ENCODE measurements at regions not wholly inside any gene's neighbourhood (a gene's known extent, or its start where the extent isn't known, plus 50 kb on each side); places are given as distances from the start of the nearest gene placed in this dataset.
A peak's percentile ranks its signal among the peaks of the same experiment; 100 is the strongest.

DNA sequence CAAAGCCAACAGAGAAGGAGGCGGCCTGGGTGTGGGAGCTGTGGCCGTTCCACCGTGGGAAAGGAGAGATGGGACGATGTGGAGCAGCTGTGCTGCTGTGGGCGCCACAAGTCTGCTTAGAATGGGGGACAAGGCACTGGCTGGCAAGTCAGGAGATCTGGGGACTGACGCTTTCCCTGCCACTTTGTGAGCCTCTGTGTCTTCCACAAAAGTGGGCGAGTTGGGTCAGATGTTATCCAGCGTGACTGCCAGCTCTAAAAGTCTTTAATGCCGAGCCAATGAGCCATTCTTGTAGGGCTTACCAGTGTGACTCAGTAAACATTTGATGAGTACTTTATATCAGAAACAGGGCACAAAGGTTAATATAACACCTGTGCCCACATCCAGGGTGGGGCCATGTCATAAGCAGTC, 113.6 kb upstream of the MGAT5 start:
- no peak for DNase-seq (ENCODE audit: low read depth, low spot score)

DNA sequence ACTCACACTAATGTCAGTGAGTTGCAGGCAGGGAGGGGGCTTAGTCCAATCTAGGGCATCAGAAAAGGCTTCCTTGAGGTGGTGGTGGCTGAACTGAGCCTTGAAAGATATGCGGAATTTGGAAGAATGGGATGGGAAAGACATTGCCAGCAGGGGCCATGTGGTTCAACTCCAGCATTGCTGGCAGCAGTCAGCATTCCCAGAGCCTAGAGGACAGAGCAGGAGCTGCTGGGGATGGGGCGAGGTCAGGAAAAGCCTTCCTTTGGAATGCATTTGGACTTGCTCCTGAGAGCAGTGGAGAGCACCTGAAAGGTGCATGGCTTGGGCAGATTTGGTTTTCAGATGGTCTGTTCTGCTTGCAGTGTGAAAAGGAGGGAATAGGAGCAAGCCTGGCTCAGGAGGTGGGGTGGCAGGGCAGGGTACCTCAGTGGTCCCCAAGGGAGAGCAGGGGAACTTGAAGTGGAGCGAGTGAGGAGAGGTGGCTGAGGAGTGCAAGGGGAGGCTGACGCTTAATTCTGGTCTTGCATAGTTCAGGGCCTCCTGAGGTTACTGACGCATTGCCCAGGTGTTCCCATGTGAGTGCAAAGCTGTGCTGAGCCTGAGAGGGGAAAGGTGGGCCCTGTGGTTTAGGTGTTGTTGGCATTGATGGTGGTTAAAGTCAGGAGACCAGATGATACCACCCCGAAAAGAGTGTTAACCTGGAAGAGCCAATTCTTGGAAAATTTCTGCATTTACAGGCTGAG, 112.1 kb upstream of the MGAT5 start:
- peak; percentile 58 for DNase-seq (ENCODE audit: low read depth, low spot score)

DNA sequence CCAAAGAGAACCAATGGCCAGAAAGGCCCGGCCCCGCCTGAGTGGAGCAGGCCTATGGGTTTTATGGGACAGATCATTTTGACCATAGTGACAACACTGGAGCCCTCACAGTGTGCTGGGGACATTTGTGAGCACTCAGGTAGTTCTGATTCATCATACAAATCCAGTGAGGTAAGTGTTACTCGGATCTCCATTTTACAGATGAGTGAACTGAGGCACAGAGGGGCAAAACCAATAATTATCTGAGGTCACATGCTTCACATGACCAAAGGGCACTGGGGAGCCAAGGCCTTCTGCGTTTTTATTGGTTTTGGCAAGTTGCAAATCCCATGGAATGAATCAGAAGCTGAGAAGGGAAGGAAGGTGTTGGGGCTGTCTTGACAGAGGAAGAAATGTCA, 111.5 kb upstream of the MGAT5 start:
- no peak for DNase-seq (ENCODE audit: low read depth, low spot score)

DNA sequence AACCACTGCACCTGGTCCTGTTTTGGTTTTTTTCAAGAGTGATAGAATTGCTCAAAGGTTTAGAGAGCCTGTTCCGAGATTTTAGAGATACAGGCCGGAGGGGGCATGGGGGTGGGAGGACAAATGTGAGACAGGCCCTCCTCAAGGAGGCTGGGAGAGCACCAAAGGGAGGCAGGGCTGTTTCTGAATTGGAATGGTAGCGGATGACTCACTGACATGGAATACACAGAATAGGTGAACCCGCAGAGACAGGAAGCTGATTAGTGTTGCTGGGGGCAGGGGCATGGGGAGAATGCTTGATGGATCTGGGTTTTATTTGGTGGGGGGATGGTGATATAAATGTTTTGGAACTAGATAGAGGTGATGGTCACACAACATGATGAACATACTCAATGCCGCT, 111.0 kb upstream of the MGAT5 start:
- no peak for DNase-seq (ENCODE audit: low read depth, low spot score)

DNA sequence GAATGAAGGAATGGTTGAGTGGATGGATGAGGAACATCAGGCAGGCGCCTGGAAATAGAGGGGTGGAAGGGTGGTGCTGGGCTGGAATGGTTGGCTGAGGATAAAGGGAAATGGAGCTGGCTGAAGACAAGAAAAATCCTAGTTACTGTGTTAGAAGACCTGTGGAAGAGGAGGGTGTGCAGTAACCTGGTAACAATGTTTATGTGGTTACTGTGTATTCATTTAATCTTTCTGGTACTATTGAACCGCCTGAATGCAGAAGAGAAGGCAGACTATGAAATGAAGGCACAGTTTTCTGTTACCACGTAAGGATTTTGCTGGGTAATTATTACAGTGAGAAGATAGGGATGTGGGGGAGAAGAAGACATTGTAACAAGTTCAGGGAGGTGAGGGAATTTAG, 110.3 kb upstream of the MGAT5 start:
- DNase-seq (ENCODE audit: low read depth, low spot score): no peak

DNA sequence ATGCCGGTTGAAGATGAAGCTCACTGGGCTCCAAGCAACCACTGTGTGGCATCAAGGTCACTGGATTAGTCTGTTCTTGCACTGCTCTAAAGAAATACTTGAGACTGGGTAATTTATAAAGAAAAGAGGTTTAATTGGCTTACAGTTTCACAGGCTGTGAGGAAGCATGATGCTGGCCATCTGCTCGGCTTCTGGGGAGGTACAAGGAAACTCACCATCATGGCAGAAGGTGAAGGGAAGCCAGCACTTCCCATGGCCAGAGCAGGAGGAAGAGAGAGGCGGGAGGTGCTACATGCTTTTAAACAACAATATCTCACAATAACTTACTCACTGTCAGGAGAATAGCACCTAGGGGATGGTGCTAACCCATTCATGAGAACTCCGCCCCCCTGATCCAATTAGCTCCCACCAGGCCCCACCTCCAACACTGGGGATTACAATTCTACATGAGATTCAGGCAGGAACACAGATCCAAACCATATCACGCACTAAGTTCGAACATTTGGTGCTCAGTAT, 109.7 kb upstream of the MGAT5 start:
- DNase-seq (ENCODE audit: low read depth, low spot score): no peak

DNA sequence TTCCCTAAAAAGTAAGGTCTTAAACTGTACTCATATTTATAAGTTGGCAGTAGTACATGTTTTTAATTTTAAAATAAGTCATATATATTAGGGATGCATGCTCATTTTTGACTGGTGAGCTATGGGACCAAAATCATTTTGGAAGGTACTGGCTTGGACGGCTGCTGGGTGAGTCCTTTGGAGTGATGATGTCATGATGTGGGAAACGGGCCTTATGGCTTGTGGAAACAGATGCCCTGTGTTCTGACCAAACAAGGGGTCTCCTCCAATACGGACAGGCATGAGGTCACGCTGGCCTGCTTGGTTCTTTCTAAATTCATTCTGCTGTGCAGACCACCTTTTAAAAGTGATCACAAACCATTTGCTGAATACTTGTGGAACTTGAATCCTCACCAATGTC, 109.2 kb upstream of the MGAT5 start:
- DNase-seq (ENCODE audit: low read depth, low spot score): no peak

DNA sequence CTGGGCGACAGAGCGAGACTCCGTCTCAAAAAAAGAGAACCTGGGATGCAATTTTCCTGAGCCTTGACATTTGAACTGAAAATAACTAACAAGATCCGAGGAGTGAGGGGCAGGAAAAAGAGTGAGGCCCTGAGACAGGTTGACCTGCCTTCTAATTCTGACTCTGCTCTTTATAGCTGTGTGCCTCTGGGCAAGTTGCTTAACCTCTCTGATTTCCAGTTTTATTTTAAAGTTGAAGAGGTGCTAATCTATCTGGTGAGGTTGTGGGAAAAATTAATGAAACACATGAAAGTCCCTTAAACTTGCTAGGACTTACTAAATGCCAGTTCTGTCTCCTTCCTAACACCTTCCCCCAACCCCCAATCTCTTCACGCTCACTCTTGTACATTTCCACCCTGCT, 108.4 kb upstream of the MGAT5 start:
- DNase-seq (ENCODE audit: low read depth, low spot score): no peak

DNA sequence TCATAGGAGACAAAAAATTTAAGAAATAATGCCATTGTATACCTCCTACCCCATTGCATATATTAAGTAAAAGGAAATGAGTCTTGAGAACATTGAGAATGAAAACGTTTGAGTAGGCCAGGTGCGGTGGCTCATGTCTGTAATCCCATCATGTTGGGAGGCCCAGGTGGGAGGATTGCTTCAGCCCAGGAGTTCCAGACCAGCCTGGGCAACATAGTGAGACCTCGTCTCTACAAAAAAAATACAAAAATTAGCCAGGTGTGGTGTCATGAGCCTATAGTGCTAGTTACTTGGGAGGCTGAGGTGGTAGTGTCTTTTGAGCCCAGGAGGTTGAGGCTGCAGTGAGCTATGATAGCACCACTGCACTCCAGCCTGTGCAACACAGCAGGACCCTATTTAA, 107.7 kb upstream of the MGAT5 start:
- DNase-seq (ENCODE audit: low read depth, low spot score): no peak

DNA sequence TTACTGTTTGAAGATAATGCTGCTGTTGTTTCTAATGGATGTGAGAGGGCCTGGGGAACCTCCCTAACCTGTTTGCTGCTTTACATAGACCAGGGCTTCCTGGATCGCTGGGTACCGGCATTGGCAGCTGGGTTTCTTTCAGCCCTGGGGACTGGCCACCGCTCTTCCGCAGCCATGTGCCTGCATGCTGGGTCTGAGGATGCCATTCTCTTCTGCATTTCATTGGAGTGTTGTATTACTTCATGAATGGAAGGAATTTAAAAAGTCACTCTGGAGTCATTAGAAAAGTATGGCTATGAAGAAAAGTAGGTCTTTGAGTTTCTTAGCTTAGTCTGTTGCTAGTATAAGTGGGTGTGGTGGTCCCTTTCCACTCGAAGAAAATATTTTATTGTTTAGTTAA, 107.3 kb upstream of the MGAT5 start:
- DNase-seq (ENCODE audit: low read depth, low spot score): no peak

DNA sequence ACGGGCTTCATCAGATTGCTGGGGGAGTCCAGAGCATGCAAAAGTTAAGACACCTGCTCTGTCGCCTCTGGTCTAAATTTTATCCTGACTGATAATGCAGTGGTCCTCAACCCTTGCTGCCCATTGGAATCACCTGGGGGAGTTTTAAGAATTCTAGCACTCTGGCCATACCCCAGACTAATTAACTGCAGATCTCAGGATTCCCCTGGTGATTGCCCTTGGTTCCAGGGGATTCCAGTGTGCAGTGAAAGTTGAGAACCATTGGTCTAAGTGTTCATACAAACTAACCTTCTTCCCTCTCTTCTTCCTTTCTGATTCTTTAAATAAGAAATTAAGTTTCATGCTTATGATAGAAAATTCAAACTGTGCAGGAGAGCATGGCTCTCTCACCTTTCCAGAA, 105.7 kb upstream of the MGAT5 start:
- DNase-seq (ENCODE audit: low read depth, low spot score): no peak

DNA sequence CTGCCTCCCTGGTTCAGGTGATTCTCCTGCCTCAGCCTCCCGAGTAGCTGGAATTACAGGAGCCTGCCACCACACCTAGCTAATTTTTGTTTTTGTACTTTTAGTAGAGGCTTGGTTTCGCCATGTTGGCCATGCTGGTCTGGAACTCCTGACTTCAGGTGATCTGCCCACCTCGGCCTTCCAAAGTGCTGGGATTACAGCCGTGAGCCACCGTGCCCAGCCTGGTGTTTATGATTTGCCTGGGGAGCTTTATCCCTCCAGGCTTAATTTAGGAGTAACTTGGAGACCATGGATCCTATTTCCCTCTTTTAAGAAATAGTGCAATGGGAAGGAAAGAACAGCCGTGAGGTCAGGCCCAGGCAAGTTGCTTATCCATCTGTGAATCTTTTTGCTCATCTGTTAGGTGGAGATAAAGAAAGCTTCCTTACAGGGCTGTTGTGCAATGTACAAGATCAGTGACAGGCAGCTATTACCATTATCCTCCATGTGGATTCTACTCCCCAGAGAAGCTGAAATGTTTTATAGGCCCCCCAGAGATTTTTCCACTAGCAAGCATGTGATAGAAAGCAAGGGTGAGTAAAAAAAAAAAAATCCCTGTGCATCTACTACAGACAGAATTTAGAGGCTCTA, 104.9 kb upstream of the MGAT5 start:
- no peak for DNase-seq (ENCODE audit: low read depth, low spot score)

DNA sequence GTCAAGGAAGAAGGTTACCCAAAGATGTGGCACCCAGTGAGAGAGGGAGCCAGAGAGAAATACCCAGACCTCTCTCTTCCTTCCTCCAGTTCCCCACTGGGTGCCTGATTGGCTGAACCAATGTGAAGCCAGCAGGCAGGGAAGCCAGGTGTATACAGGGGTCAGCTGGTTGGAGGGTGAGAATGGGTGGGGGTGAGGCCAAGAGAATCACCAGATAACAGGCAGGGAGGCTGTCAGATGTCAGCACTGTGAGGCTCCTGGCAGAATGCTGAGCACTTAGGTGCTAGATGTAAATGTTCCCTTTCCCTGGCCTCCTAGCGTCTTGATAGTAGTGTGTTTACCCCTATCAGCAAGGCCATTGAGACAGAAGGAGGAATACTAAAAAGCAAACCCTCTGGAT, 104.0 kb upstream of the MGAT5 start:
- DNase-seq (ENCODE audit: low read depth, low spot score): no peak

DNA sequence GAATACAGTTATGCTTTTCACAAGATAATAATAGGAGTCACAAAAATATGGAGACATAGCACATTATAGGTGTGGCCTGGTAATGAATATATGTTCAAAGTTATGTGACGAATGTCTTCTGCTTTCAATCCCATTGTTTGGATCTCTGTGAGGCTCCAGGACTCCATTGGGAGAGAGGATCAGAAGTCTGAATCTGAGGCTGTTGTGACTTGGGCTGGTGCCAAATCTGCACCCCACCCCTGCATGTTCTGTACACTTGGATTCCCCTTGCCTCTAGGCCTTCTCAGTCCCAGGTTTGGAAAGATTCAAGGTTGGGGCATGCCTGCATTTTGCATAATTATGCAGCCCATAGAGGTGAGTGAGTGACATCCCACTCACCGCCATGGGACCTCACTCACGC, 103.1 kb upstream of the MGAT5 start:
- no peak for DNase-seq (ENCODE audit: low read depth, low spot score)

DNA sequence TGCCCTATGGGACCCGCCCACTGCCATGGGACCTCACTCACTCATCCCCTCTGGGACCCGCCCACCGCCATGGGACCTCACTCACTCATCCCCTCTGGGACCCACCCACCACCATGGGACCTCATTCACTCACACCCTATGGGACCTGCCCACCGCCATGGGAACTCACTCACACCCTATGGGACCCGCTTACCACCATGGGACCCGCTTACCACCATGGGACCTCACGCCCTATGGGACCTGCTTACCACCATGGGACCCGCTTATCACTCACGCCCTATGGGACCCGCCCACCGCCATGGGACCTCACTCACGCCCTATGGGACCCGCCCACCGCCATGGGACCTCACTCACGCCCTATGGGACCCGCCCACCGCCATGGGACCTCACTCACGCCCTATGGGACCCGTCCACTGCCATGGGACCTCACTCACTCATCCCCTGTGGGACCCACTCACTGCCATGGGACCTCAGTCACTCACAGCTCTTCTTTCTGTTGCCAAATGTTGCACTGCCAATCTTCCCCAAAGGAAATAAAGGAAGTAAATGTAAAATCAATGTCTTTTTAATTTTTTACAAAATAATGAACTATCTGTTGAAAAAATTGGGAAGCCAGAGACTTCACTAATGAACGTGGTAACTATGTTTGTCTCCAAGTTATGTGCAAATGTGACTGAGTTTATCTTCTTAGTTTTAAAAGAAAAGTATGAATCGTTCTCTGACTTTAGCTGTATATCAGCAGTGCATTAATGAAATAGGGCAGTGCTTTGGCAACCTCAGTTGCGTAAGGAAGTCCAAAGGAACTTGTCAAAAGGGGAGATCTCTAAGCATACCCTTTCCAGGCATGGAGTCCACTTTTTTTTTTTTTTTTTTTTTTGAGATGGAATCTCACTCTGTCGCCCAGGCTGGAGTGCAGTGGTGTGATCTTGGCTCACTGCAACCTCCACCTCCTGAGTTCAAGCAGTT, 101.5 kb upstream of the MGAT5 start:
- no peak for DNase-seq (ENCODE audit: low read depth, low spot score)

DNA sequence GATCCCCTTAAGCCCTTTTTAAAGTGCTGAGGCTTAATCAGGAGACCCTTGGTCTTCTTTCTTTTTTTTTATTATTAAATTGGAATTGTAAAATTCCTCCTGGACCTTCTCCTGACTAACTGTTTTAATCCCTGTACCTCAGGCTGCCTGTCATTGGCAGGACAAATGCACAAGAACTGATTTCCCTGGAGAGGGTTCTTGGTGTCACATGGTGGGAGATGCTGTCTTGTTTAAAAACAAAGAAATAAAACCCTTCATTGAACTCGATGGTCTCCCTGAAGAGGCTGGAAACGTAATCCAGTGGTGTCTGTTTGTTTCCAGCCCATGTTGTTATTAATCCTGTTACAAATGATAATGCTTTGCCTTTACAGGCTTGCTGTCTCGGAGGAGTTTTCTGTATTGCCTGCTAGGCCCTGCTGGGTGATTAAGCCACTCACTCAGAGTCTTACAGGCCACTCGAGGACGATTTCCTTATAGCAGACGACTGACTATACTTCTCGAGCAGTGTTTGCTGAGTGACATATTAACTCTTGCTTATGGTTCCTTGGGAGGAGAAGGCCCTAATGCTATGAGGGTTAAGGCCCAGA, 100.5 kb upstream of the MGAT5 start:
- DNase-seq (ENCODE audit: low read depth, low spot score): no peak

DNA sequence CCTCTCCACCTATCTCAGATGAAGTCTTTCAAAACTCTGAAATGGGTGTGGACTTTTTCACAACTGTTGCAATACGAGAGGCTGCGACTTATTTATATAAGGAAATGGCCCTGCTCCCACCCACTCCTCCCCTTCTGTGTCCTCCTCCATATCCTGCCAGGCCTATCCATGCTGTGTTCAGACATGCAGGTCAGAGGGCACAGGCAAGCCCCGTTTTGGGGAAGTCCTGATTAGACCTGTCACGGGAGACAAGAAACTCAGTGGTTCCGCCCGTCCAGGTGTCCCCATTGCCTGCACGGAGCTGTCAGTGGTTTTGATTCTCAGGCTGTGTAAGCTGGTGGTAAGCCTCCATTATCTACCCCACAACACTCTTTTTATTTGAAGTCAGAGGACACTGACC, 99.6 kb upstream of the MGAT5 start:
- no peak for DNase-seq (ENCODE audit: low read depth, low spot score)

DNA sequence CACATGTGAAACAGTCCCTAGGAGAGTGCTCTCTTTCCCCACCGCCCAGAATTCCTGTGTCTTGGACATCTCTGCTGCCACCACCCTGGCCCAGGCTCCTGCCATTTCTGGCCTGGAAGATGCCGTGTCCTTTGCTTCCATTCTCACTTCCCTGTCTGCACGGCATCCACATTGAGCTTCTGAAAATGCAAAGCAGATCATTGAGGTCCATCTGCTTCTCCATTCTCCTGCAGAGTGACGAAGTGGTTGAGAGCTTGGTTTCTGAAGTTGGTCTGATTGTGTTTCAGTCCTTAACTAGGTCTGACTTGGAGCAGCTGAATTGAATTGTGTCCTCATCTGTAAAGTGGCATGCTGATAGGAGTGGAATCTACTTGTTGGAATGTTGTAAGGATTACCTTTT, 98.7 kb upstream of the MGAT5 start:
- no peak for DNase-seq (ENCODE audit: low read depth, low spot score)

DNA sequence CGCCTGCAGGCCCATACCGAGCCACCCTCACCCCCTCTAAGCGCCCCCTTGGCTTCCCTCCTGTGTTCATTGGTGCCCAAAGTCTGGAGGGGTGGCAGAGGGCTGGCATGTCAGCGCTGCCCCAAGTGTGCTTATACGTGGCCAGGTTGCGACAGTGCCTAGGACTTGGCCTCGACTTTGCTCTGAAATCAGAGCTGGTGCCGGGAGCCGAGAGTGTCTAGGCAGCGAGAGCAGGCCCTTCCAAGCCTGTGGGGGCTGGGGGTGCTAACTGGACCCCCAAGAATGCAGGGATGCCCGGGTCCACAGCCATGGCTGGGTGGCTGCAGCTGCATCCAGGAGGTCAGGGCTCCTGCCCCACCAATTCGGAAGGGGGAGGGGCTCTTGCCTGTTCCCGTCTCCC, 95.6 kb upstream of the MGAT5 start:
- no peak for DNase-seq (ENCODE audit: low read depth, low spot score)

DNA sequence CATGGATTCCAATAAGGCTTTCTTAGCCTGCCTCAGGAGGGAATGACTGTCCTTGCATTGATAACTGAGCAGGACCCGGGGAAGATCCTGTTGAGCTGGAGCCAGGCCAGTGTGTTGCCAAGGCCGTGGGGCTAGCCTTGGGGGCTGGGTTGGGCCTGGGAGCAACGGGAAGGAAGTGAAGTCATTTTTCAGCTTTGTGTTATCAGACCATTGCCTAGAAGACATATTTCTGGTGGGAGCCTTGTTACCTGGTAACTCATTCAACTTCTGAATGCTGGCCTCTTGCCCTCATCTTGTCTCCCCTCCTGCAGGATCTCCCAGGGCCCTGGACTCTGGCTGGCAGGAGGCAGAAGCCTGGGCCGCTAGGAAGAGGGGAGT, 92.7 kb upstream of the MGAT5 start:
- peak; percentile 34 for DNase-seq (ENCODE audit: low read depth, low spot score)

DNA sequence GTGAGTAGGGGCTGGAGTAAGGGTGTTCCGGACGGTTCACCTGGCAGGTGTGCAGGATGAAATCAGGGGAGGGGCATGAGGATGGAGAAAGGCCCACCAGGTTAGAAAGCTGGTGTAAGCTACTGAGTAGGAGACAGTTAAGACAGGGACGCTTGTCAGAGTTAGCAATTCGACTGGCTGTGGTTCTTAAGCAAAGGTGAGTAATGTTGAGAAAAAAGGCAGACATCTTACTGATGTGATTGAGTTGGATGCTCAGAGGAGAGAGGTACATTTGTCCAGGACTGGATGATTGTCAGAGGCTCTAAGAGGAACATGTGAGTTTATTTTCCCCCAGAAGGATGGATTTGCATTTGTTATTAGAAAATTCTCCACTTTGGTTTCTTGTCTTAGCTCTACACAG, 90.5 kb upstream of the MGAT5 start:
- DNase-seq (ENCODE audit: low read depth, low spot score): no peak

DNA sequence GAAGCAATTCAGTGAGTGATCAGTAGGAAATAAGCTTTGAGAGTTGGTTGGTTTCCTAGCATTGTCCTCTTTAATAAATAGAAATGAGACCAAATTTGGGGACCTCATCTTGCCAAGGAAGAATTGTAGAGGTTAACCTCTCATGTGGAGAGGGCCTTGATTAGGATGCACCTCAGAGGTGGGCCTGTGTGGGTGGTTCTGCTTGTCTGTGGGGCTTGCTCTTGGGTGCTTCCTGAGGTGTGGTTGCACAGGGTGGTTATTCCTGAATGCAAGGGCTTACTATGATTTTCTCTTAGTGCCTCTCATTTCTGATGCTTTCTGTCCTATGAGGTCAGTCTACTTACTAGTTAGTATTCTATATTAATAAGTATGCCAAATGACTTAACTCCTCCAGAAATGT, 89.6 kb upstream of the MGAT5 start:
- DNase-seq (ENCODE audit: low read depth, low spot score): no peak

Measured in ELF-1 (cell line).